Endothelial cell of umbilical vein (primary cell): ENCODE measurements at regions not wholly inside any gene's neighbourhood (a gene's known extent, or its start where the extent isn't known, plus 50 kb on each side); places are given as distances from the start of the nearest gene placed in this dataset.
A peak's percentile ranks its signal among the peaks of the same experiment; 100 is the strongest.

Experiments
- BruUV-seq: library from RNA; stranded (reverse); fragments of 400-500 nt; replicated peaks from 2 replicates; lab custom pipeline; 2021; lab: Mats Ljungman, UMichigan
- CTCF ChIA-PET: fragments of 300-600, 350-600 bp; sonication (Branson Sonifier 250); formaldehyde crosslinking; loops from one replicate; lab custom pipeline; 2021; ENCODE audit warnings: antibody characterized with exemption, inconsistent platforms; lab: Charles Lee
- POLR2A ChIA-PET: fragments of 300-600, 350-600 bp; sonication (Branson Sonifier 250); formaldehyde crosslinking; loops from one replicate; lab custom pipeline; 2021; ENCODE audit warnings: antibody characterized with exemption, inconsistent platforms; lab: Charles Lee
- DNase-seq: peaks from one replicate; pipeline ENCODE4 v3.0.0-alpha.2; 2011; ENCODE audit warnings: low read depth, low spot score
- FAIRE-seq: peaks from 2 replicates; lab custom pipeline; 2011; peaks lifted over from hg19 to GRCh38; lab: Jason Lieb, UNC
- H2AFZ ChIP-seq: 2 replicates; pipeline ENCODE4 v1.6.0; 2012; ENCODE audit warnings: low read depth, low read length, control low read depth, inconsistent platforms
- H3K27ac ChIP-seq: 2 replicates; pipeline ENCODE4 v1.5.1; 2011; ENCODE audit warnings: low read depth, mild to moderate bottlenecking, control low read depth, low read length, moderate library complexity; ENCODE audit not compliant: insufficient read depth
- H3K27me3 ChIP-seq, 2 experiments: 2 replicates each; pipeline versions ENCODE4 v1.6.0 to v1.6.1; 2011; ENCODE audit warnings: low read length in 2 of 2, mixed read lengths in 1 of 2; ENCODE audit not compliant: control insufficient read depth in 2 of 2, insufficient read depth in 2 of 2
- H3K36me3 ChIP-seq, 2 experiments: 2 replicates in 1 of 2; 3 replicates in 1 of 2; pipeline ENCODE4 v1.5.1; 2011; ENCODE audit warnings: low read length in 2 of 2, mild to moderate bottlenecking in 1 of 2, moderate library complexity in 1 of 2; ENCODE audit not compliant: control insufficient read depth in 2 of 2, insufficient read depth in 2 of 2; ENCODE audit errors: extremely low read depth in 1 of 2
- H3K4me1 ChIP-seq: 3 replicates; pipeline ENCODE4 v1.5.1; 2011; ENCODE audit warnings: mild to moderate bottlenecking, low read length; ENCODE audit not compliant: control insufficient read depth, insufficient read depth; ENCODE audit errors: extremely low read depth
- H3K4me2 ChIP-seq: 2 replicates; pipeline ENCODE4 v1.6.1; 2011; ENCODE audit warnings: low read length, control low read depth, mixed read lengths; ENCODE audit not compliant: insufficient read depth
- H3K4me3 ChIP-seq, 3 experiments: fragments of 200-600 bp in 1 of 3; sonication (generic), shearing (Covaris generic) in 1 of 3; replicated peaks in 1 of 3; 2 replicates each; pipeline ENCODE4 v1.5.1; 2011 to 2016; ENCODE audit warnings: control low read depth in 3 of 3, low read length in 3 of 3, mild to moderate bottlenecking in 2 of 3, inconsistent platforms in 1 of 3, low read depth in 1 of 3, moderate library complexity in 1 of 3; ENCODE audit not compliant: insufficient read depth in 1 of 3
- H3K79me2 ChIP-seq: 2 replicates; pipeline ENCODE4 v1.6.0; 2012; ENCODE audit warnings: low read length, inconsistent platforms; ENCODE audit not compliant: control insufficient read depth, insufficient read depth
- H3K9ac ChIP-seq: replicated peaks from 2 replicates; pipeline ENCODE3; 2011; ENCODE audit warnings: low read length, control low read depth; ENCODE audit not compliant: insufficient read depth; ENCODE audit errors: extremely low read depth
- H3K9me1 ChIP-seq: replicated peaks from 3 replicates; pipeline ENCODE4 v1.6.0; 2011; ENCODE audit warnings: mild to moderate bottlenecking, low read length; ENCODE audit not compliant: control insufficient read depth, insufficient read depth; ENCODE audit errors: extremely low read depth
- H3K9me3 ChIP-seq: replicated peaks from 2 replicates; pipeline ENCODE4 v1.5.1; 2012; ENCODE audit warnings: low read length, inconsistent platforms; ENCODE audit not compliant: control insufficient read depth, insufficient read depth
- H4K20me1 ChIP-seq: replicated peaks from 2 replicates; pipeline ENCODE3; 2011; ENCODE audit warnings: mild to moderate bottlenecking, low read length; ENCODE audit not compliant: control insufficient read depth, insufficient read depth; ENCODE audit errors: extremely low read depth
- CTCF ChIP-seq, 2 donors: IDR thresholded peaks; 1 replicate in 1 of 2; 2 replicates in 1 of 2; pipeline ENCODE4 v1.5.1; 2011; ENCODE audit warnings: low read length in 2 of 2, mild to moderate bottlenecking in 2 of 2, moderate library complexity in 2 of 2, control low read depth in 1 of 2, inconsistent platforms in 1 of 2, low read depth in 1 of 2; ENCODE audit not compliant: insufficient read depth in 1 of 2; ENCODE audit errors: extremely low read depth in 1 of 2
- FOS ChIP-seq: IDR thresholded peaks from 2 replicates; pipeline ENCODE4 v1.6.1; 2011; ENCODE audit warnings: mild to moderate bottlenecking, low read length, moderate library complexity, borderline replicate concordance; ENCODE audit not compliant: insufficient read depth
- GATA2 ChIP-seq: IDR thresholded peaks from 2 replicates; pipeline ENCODE4 v1.7.0; 2011; ENCODE audit warnings: low read depth, mild to moderate bottlenecking, moderate library complexity, mixed read lengths, low read length; ENCODE audit not compliant: insufficient read length, insufficient read depth
- JUN ChIP-seq: IDR thresholded peaks from 2 replicates; pipeline ENCODE4 v1.6.1; 2011; ENCODE audit warnings: borderline replicate concordance, low read depth; ENCODE audit not compliant: insufficient read length, insufficient read depth
- MYC ChIP-seq: IDR thresholded peaks from one replicate; pipeline ENCODE4 v1.6.1; 2011; ENCODE audit warnings: mild to moderate bottlenecking, low read depth, low read length
- POLR2A ChIP-seq: IDR thresholded peaks from 2 replicates; pipeline ENCODE4 v1.6.1; 2012; ENCODE audit warnings: low read depth, mild to moderate bottlenecking, control low read depth, low read length
- dilution Hi-C: fragments of 300-500 bp; cut with MboI; formaldehyde crosslinking; loops from one replicate; pipeline ENCODE4 v1.15.0; 2019; ENCODE audit warnings: low sequenced_read_pairs; ENCODE audit not compliant: extremely low pct_ligation_motif_present
- intact Hi-C: fragments of 100-400 bp; cut with micrococcal nuclease; formaldehyde crosslinking; loops from one replicate; pipeline ENCODE4 v1.10.0; 2022

- intact Hi-C loops (no loop called here), dilution Hi-C loops (no loop called here)
- DNase-seq (peak; percentile 53), FAIRE-seq (no peak)
- no TSS peak for BruUV-seq
- ChIA-PET CTCF (interaction anchor here (1.5 kb wide), 1 partner anchor 23 kb away, joined by 3 read pairs; no protein-coding TSS in a partner anchor), POLR2A (no interaction called here)
- Histone ChIP-seq H3K9me1 (no peaks in the 10 kb centered on the region), H3K27me3 (no peaks in the 10 kb centered on the region), H3K4me1 (peaks cover 5% of the 10 kb centered on the region), H4K20me1 (no peaks in the 10 kb centered on the region), H3K79me2 (no peaks in the 10 kb centered on the region), H3K4me2 (no peak overlapping the region), H3K27ac (no peak overlapping the region), H3K4me3 (no peak overlapping the region), H3K9me3 (no peaks in the 10 kb centered on the region), H3K9ac (no peak overlapping the region), H2AFZ (no peak overlapping the region), H3K36me3 (no peaks in the 10 kb centered on the region)
- TF ChIP-seq CTCF (IDR thresholded peaks at IDR 0.05; ENCODE audit: extremely low read depth in 1 of 2, insufficient read depth in 1 of 2, low read depth in 1 of 2, low read length in 2 of 2): no peak
- TF ChIP-seq GATA2: peak; percentile 80
- TF ChIP-seq FOS: peak; percentile 55
- no peak for TF ChIP-seq MYC
- TF ChIP-seq POLR2A: no peak
- TF ChIP-seq JUN: no peak
Observed at GRCh38 chr13:44219577-44220548, 153.8 kb upstream of the SERP2 start.
